GM04503 (cell line): ENCODE measurements at regions not wholly inside any gene's neighbourhood (a gene's known extent, or its start where the extent isn't known, plus 50 kb on each side); places are given as distances from the start of the nearest gene placed in this dataset.

Experiments used
- DNase-seq: peaks from one replicate; pipeline ENCODE4 v3.0.0-alpha.2; 2012; ENCODE audit warnings: low read depth

GRCh38 chr10:50936335-50936734 lies 50.9 kb upstream of the A1CF start:
- no peak for DNase-seq

DNA sequence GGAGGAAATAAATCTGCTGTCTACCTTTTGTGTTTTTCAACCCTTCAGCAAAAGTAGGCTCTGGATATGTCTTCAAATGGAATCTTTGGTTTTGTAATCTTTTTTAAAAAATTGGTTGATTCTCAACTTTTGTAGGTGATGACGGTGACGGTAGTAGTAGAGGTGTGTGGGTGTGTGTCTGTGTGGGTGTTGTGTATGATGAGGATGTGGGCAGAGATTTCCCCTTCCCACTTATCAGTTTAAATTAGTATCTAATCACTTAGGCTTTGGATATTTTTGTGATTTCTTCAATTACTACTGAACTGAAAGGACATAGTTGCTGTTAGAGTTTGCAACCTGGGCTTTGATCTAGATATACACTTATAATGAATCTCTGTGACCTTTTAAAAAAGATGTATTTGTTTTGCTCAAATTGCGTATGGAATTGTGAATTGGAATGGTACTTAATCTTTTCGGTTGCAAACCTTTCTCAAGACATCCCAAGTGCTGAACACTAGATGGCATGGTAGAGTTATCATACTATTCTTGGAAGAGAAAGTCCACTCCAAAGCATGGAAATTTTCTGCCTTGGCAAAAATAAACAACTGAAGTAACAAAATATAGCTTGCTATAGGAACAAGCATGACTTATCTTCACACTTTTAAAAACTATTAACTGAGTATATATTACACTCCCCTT lies 51.9 kb upstream of the A1CF start:
- DNase-seq, result no peak

GRCh38 chr10:50941629-50942028 lies 56.2 kb upstream of the A1CF start:
- no peak for DNase-seq

- DNase-seq, result no peak
Observed at GRCh38 chr10:50946991-50947781, 61.8 kb upstream of the A1CF start.

- no peak for DNase-seq
Observed at GRCh38 chr10:50951365-50951764, 65.9 kb upstream of the A1CF start.

GRCh38 chr10:50961297-50961696 lies 75.9 kb upstream of the A1CF start:
- DNase-seq, result no peak

DNA sequence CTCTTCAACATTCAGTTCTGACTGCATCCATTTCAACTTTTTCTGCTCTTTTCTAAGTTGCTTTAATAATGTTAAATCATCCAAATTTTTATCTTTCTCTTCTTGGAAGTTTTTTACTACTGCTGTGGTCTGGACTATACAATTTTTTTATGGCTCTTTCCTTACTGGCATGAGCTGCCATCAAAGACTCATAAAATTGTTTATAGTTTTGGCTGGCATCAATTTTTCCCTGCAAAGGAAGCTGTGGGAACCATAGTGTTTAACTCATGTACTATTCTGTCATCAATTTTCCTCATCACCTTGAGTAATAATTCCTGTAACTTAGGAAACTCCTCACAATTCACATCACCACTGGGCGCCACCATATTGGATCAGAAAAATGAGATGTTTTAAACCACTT lies 77.6 kb upstream of the A1CF start:
- no peak for DNase-seq

DNA sequence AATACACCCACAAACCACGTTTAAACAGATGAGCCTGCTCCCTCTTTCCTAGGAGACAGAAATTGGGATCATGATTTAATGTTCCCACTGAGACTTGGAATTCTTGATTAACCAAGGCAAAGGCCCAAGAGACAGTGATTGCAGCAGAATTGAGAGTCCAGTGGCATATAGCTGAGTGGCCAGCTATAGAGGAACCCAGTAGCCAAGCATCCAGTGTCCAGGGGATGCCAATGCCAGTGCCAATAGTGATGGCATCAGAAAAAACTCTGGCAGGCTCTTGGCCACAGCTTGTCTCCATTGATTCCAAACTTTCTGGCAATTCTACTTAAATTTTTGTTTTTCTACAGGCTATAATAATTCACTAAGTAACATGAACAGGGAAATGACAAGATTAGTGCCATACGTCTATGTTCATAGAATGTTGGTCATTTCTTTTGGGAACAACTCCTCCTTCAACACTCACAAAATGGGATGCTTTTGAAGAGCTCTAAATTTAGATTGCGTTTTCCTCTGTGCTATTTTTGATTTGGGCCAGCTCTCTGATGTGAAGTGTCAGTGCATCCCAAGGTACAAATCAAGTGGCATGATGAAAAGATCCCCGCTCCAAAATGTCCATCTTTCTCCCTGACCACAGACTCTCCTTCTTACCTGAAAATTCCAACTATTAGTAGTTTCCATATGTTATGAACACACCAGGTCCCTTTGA lies 83.1 kb upstream of the A1CF start:
- DNase-seq, result no peak

DNA sequence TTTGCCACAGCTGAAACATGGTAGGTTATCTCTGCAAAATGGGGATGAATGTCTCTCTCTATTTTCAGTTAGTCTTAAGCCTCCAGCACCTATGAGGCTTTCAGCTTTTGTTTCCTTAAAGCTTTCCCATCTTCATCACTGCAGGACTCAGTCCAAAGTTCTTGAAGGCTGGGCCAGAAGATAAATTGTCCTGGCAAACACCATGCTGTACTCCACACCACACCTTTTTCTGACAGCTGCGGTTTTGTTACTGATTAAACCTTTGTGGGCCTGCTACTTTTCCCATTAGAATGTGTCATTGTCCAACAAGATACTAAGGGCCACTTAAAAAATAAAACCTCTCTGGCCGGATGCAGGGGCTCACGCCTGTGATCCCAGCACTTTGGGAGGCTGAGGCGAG lies 87.2 kb upstream of the A1CF start:
- no peak for DNase-seq

GRCh38 chr10:50981385-50981784 lies 92.9 kb upstream of the PRKG1 start:
- DNase-seq, result no peak

DNA sequence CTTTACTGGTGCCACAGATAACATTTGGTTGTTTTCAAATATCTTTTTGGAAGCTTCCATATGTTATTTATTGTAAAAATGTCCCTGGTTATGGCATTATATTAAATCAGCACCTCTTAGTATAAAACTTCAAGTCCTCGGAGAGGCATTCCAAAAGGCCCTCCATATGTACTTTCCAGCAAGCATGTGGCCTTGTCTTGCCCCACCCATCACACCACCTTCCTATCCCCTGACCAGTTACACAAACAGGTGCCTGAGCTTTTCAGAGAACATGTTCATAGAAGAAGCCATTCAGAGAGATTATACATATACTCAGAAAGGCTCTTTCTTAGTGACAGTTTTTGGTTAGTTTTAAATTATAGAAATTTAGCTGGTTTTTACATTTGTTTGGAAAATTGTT lies 92.4 kb upstream of the PRKG1 start:
- DNase-seq, result no peak

- no peak for DNase-seq
Observed at GRCh38 chr10:50982989-50983388, 91.3 kb upstream of the PRKG1 start.

- no peak for DNase-seq
Observed at GRCh38 chr10:50987934-50988333, 86.4 kb upstream of the PRKG1 start.

- no peak for DNase-seq
Observed at GRCh38 chr10:50988792-50989191, 85.5 kb upstream of the PRKG1 start.

- DNase-seq, result no peak
Observed at GRCh38 chr10:50990568-50991455, 83.5 kb upstream of the PRKG1 start.

- DNase-seq, result no peak
Observed at GRCh38 chr10:50991456-50992355, 82.6 kb upstream of the PRKG1 start.

DNA sequence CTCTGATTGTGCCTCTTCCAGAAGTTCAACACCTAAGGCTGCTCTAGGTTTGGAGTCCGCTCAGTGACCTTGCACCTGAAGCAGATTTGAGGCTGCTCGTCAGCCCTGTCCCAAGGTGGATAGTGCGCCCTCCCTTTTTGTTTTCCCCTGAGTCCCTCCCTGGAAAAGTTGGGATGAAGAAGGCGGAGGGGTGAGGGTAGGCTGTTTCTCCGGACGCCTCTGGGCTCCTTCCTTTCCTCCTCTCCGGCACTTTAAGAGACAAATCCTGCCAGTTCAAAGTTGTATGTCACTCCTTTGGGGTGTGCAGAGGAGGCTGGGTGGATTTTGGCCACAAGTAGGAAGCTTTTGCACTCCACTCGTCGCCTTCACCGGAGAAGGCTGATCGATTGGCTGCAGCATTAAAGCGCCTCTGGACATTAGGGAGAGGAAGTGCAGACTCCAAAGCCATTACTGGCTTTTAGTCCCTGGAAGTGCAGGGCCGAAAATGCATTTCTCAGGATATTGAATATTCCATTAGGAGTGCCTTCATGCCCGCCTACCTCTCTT lies 81.9 kb upstream of the PRKG1 start:
- no peak for DNase-seq

DNA sequence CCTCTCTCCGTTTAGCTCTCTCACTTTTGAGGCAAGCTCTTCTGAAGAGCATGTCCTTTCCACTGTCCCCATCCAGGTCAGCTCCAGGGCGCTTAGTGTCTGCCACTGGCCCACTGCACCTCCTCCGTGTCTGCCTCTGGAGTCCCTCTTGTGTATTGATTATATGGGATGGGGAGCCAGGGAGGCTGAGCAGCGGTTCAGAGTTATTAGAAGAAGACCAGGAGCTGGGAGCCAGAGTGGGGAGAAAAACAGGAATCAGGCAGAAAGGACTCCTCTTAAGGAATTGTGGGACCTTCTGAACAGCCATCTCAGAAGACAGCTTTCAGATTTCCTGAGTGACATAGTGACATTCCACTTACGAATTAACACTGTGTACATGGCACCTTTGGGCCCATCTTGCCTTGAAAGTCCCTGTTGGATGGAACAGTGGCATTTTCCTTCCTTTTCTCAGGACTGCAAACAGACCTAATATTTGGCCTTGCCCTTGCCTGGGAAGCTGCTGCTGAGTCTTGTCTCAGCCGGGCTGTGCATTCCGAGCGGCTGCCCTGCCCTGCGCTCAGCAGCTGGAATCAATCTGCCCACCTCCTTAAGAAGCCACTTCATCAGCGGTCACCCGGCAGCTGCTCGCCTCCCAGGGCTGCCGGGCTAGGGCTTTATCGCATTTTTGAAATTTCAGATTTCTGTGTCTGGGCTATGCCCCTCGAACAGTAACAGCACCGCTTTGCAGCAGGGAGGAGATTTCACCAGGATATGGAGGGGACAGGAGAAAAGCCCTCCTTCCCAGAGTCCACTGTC lies 81.1 kb upstream of the PRKG1 start:
- DNase-seq, result peak; percentile 61

- peak; percentile 78 for DNase-seq
Observed at GRCh38 chr10:50993771-50994251, 80.5 kb upstream of the PRKG1 start.

- DNase-seq, result no peak
Observed at GRCh38 chr10:50997461-50997860, 76.8 kb upstream of the PRKG1 start.
